Thoracic aorta (tissue), 2 donors: ENCODE measurements at regions not wholly inside any gene's neighbourhood (a gene's known extent, or its start where the extent isn't known, plus 50 kb on each side); places are given as distances from the start of the nearest gene placed in this dataset.

Source experiments
- ATAC-seq: fragments of 150-250 bp; one replicate; pipeline ENCODE4 v1.8.0; 2017; ENCODE audit warnings: low read depth; ENCODE audit not compliant: insufficient number of reproducible peaks, low FRiP score
- DNase-seq: peaks from one replicate; pipeline ENCODE4 v3.0.0-alpha.2; 2020; ENCODE audit warnings: low spot score
- H3K27ac ChIP-seq, 2 donors: fragments of 200-600 bp; sonication (generic); 1 replicate in 1 of 2; 2 replicates in 1 of 2; pipeline ENCODE4 v1.5.1; 2016; ENCODE audit warnings: mild to moderate bottlenecking in 2 of 2, moderate library complexity in 2 of 2
- H3K27me3 ChIP-seq: fragments of 200-600 bp; sonication (generic); replicated peaks from 2 replicates; pipeline ENCODE4 v1.6.0; 2016; ENCODE audit warnings: mild to moderate bottlenecking; ENCODE audit not compliant: insufficient read depth
- H3K36me3 ChIP-seq: fragments of 200-600 bp; sonication (generic); one replicate; pipeline ENCODE4 v1.5.1; 2016
- H3K4me1 ChIP-seq, 2 donors: fragments of 200-600 bp; sonication (generic); 1 replicate in 1 of 2; 2 replicates in 1 of 2; pipeline versions ENCODE4 v1.5.1 to v1.6.0; 2016; ENCODE audit warnings: low read depth in 2 of 2, mild to moderate bottlenecking in 1 of 2; ENCODE audit not compliant: control insufficient read depth in 1 of 2
- H3K4me3 ChIP-seq: fragments of 200-600 bp; sonication (generic); 2 replicates; pipeline ENCODE4 v1.5.1; 2016; ENCODE audit warnings: mild to moderate bottlenecking
- H3K9me3 ChIP-seq: fragments of 200-600 bp; sonication (generic); 2 replicates; pipeline ENCODE4 v1.5.1; 2016
- TF ChIP-seq, protein P1 (sequence below): fragments of 200-600 bp; sonication (generic); IDR thresholded peaks from one replicate; pipeline ENCODE4 v1.5.1; 2019; ENCODE audit warnings: antibody characterized with exemption

DNA sequence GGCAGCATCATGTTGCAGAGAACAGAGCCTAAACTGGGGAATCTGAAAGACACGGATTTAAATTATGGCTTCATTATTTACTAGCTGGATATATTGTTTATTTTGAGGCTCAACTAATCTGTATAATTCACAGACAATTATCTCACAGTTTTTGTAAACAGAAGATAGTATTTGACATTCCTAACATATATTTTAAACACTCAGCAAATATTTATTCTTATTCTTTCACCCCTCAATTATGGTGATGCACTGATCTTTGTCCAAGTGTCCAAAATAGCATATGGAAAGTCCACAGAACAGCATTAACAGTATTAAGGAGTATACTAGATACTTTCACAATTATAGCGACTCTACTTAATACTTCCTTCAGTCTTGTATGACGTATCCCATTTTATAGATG lies 257.0 kb downstream of the ADGRG6 start:
- Histone ChIP-seq H3K4me3 (no peak overlapping the region), H3K27me3 (no peaks in the 10 kb centered on the region), H3K36me3 (no peaks in the 10 kb centered on the region), H3K9me3 (no peaks in the 10 kb centered on the region), H3K4me1 (no peaks in the 10 kb centered on the region), H3K27ac (no peak overlapping the region)
- DNase-seq (no peak), ATAC-seq (no peak)
- TF ChIP-seq, protein P1, sequence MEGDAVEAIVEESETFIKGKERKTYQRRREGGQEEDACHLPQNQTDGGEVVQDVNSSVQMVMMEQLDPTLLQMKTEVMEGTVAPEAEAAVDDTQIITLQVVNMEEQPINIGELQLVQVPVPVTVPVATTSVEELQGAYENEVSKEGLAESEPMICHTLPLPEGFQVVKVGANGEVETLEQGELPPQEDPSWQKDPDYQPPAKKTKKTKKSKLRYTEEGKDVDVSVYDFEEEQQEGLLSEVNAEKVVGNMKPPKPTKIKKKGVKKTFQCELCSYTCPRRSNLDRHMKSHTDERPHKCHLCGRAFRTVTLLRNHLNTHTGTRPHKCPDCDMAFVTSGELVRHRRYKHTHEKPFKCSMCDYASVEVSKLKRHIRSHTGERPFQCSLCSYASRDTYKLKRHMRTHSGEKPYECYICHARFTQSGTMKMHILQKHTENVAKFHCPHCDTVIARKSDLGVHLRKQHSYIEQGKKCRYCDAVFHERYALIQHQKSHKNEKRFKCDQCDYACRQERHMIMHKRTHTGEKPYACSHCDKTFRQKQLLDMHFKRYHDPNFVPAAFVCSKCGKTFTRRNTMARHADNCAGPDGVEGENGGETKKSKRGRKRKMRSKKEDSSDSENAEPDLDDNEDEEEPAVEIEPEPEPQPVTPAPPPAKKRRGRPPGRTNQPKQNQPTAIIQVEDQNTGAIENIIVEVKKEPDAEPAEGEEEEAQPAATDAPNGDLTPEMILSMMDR: no peak

DNA sequence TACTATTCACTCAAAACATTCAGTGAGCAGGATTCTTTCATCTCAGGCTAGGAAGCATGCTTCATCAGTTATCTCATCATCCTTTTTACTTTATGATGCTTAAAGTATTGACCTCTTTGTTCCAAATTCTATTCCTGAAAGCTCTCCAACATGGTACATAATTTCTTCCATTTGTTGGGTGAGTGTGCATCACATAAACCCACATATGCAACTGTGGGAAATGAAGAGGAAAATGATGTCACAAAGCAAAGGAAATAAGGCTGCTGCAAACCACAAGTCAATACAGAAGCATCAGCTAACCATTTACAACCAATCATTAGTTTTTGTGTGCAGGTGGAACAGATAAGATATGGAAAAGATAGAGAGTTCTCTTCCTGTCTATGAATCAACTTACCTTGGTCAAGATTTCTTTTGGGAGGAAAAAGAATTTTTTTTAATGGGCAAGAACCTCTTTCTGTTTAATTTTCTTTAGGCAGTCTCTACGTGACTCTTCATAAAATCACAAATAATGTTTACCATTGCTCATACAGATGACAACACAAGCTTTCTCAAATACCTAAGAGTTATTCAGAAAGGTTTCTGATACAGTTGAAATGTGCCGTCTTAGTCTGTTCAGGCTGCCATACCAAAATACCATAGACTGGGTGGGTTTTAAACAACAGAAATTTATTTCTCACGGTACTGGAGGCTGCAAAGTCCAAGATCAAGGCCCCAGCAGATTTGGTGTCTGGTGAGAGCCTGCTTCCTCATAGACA lies 259.9 kb downstream of the ADGRG6 start:
- Histone ChIP-seq H3K27me3 (no peaks in the 10 kb centered on the region), H3K4me1 (no peaks in the 10 kb centered on the region), H3K4me3 (no peak overlapping the region), H3K36me3 (no peaks in the 10 kb centered on the region), H3K9me3 (no peaks in the 10 kb centered on the region), H3K27ac (no peak overlapping the region)
- DNase-seq (no peak), ATAC-seq (no peak)
- TF ChIP-seq, protein P1: no peak

DNA sequence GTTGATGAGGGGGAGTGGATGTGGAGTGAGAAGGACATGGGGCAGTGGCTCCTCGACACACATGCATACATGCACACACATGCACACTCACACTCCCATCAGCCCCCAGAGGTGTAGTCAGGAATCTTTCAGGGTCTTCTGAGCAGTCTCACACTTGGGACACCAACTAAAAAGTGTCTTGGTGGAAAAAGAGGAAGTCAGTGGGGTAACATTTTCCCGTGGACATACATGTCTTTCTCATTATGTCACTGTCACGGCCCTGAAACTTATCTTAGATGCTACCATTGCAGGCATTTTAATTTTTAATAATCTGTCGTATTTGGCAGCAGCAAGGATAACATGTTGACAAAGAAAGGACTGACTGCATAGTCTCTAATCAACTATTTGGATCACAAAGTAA lies 261.1 kb downstream of the ADGRG6 start:
- DNase-seq (no peak), ATAC-seq (no peak)
- peaks cover 0 to 5% of the 10 kb centered on the region in 2 donors for H3K4me1 ChIP-seq
- no peaks in the 10 kb centered on the region for H3K36me3 ChIP-seq
- H3K4me3 ChIP-seq: no peak overlapping the region
- no peaks in the 10 kb centered on the region for H3K9me3 ChIP-seq
- H3K27ac ChIP-seq: no peak overlapping the region
- TF ChIP-seq, protein P1: no peak
- H3K27me3 ChIP-seq: no peaks in the 10 kb centered on the region

DNA sequence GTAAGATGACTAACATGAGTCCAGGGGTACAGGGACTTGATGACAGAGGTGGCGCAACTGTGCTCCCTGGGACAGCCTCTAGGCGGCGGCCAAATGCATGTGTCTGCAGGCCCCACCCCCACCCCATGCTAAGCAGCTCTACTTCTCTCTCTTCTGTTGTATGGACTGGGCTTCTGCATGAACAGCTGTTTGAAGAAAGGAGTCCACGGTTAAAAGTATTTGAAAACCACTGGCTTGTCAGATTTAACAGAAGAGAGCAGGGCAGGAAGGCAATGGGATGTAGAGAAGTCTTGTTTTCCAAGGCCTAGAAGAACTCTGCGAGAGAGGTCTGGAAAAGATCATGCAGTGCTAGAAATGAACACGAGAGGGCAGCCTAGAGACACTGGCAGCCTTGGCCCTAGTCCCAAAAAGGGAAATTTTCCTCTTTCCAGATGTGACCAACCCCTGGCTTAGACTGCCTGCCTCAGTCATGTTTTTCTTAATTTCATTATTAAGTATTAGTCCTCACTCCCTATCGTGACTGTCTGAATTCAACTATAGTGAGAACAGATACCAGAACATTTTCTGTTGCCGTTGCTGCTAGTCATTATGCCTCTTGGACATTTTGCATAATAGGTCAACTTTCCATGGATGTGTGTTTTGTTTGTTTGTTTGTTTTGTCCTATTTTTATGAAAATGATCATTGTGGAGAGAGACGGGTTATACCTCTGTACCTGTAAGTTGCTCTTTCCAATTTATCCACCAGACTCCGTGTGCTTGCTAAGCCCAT lies 265.0 kb downstream of the ADGRG6 start:
- Histone ChIP-seq H3K9me3 (no peaks in the 10 kb centered on the region), H3K4me1 (peaks cover 5 to 35% of the 10 kb centered on the region in 2 donors), H3K27me3 (no peaks in the 10 kb centered on the region), H3K27ac (peak overlapping the region in 1 of 2 donors; percentile 49), H3K4me3 (no peak overlapping the region), H3K36me3 (no peaks in the 10 kb centered on the region)
- TF ChIP-seq, protein P1: peak; percentile 78
- ATAC-seq: no peak
- DNase-seq: no peak

DNA sequence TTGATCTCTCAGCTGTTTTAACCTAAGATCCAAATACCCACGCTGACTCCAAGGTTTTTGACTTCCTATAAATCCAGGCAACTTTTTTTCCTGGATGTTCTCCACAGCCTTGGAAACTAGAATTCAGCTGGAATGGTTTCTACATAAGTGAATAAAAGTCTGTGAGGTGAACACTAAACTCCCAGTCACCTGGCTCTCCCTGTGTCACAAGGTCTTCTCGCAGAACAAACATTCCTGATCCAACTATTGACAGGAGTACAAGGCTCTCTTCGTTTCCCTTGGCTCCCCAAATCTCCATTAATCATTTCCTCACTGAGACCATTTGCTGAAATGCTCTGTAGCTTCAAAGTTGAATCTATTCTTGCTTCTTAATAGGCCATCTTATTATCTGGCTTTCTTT lies 265.7 kb downstream of the ADGRG6 start:
- peak overlapping the region in 1 of 2 donors; percentile 49 for H3K27ac ChIP-seq
- DNase-seq: no peak
- no peaks in the 10 kb centered on the region for H3K9me3 ChIP-seq
- no peak overlapping the region for H3K4me3 ChIP-seq
- H3K4me1 ChIP-seq: peaks cover 5 to 35% of the 10 kb centered on the region in 2 donors
- TF ChIP-seq, protein P1: no peak
- no peaks in the 10 kb centered on the region for H3K27me3 ChIP-seq
- no peak for ATAC-seq
- no peaks in the 10 kb centered on the region for H3K36me3 ChIP-seq
